ENCODE measurements at regions not wholly inside any gene's neighbourhood (a gene's known extent, or its start where the extent isn't known, plus 50 kb on each side); places are given as distances from the start of the nearest gene placed in this dataset.

DNA sequence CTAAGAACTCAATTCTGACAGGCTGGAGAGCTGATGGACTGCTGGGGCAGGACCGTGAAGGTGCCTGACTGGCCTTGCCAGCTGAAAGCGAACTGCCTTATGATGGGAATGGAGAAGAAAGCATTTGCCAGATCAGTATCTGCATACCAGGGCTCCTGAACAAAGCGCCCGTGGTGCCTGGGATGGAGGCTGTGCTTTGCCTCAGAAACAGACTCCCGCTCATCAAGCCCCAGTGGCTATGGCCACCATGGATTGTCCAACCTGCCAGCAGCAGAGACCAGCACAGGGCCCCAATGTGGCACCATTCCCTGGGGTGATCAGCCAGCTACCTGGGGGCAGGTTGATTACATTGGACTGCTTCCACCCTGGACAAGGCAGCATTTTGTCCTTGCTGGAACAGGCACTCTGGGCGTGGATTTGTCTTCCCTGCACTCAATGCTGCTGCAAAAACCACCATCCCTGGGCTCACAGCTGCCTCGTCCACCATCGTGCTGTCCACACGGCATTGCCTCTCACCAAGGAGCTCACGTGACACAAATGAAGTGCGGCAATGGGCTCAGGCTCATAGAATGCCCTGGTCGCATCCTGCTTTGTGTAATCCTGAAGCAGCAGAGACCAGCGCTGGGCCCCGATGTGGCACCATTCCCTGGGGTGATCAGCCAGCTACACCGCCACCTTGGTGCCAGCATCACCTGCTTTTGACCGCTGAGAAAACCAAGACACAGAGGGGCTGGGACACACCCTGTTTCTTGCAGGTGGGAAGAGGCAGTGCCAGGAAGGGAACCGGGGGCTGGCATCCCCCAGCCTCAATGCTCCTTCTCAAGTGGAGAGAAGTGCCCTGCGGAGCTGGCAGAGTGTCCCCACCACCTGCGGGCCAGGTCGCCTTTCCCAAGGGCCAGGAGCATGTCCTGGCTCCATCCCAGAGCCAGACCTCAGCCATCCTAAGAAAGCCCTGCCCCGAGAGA is 1367.5 kb downstream of the BRD1 start:
- TF ChIP-seq, protein P1, sequence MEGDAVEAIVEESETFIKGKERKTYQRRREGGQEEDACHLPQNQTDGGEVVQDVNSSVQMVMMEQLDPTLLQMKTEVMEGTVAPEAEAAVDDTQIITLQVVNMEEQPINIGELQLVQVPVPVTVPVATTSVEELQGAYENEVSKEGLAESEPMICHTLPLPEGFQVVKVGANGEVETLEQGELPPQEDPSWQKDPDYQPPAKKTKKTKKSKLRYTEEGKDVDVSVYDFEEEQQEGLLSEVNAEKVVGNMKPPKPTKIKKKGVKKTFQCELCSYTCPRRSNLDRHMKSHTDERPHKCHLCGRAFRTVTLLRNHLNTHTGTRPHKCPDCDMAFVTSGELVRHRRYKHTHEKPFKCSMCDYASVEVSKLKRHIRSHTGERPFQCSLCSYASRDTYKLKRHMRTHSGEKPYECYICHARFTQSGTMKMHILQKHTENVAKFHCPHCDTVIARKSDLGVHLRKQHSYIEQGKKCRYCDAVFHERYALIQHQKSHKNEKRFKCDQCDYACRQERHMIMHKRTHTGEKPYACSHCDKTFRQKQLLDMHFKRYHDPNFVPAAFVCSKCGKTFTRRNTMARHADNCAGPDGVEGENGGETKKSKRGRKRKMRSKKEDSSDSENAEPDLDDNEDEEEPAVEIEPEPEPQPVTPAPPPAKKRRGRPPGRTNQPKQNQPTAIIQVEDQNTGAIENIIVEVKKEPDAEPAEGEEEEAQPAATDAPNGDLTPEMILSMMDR (conservative IDR thresholded peaks at IDR 0.05; ENCODE audit: low read depth in 2 of 2), result no peak
- TF ChIP-seq EZH2 (IDR thresholded peaks at IDR 0.05; ENCODE audit: low read depth, unreplicated experiment) (no peak), POLR2AphosphoS5 (IDR thresholded peaks at IDR 0.05; ENCODE audit: low read depth) (no peak), EZH2phosphoT487 (IDR thresholded peaks at IDR 0.05; ENCODE audit: unreplicated experiment) (no peak), NANOG (IDR thresholded peaks at IDR 0.05; ENCODE audit: borderline replicate concordance) (no peak), CREB1 (CRISPR knock-in tag; IDR thresholded peaks at IDR 0.05; ENCODE audit: low read depth) (no peak), JUNB (IDR thresholded peaks at IDR 0.05; ENCODE audit: unreplicated experiment) (no peak), ZNF114 (CRISPR knock-in tag; IDR thresholded peaks at IDR 0.05) (no peak), STAT1 (IDR thresholded peaks at IDR 0.05; ENCODE audit: unreplicated experiment) (no peak), ZNF331 (CRISPR knock-in tag; IDR thresholded peaks at IDR 0.05; ENCODE audit: low read depth) (no peak)
- TF ChIP-seq, protein P2, sequence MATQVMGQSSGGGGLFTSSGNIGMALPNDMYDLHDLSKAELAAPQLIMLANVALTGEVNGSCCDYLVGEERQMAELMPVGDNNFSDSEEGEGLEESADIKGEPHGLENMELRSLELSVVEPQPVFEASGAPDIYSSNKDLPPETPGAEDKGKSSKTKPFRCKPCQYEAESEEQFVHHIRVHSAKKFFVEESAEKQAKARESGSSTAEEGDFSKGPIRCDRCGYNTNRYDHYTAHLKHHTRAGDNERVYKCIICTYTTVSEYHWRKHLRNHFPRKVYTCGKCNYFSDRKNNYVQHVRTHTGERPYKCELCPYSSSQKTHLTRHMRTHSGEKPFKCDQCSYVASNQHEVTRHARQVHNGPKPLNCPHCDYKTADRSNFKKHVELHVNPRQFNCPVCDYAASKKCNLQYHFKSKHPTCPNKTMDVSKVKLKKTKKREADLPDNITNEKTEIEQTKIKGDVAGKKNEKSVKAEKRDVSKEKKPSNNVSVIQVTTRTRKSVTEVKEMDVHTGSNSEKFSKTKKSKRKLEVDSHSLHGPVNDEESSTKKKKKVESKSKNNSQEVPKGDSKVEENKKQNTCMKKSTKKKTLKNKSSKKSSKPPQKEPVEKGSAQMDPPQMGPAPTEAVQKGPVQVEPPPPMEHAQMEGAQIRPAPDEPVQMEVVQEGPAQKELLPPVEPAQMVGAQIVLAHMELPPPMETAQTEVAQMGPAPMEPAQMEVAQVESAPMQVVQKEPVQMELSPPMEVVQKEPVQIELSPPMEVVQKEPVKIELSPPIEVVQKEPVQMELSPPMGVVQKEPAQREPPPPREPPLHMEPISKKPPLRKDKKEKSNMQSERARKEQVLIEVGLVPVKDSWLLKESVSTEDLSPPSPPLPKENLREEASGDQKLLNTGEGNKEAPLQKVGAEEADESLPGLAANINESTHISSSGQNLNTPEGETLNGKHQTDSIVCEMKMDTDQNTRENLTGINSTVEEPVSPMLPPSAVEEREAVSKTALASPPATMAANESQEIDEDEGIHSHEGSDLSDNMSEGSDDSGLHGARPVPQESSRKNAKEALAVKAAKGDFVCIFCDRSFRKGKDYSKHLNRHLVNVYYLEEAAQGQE (IDR thresholded peaks at IDR 0.05; ENCODE audit: unreplicated experiment), result no peak
- TF ChIP-seq, protein P3, sequence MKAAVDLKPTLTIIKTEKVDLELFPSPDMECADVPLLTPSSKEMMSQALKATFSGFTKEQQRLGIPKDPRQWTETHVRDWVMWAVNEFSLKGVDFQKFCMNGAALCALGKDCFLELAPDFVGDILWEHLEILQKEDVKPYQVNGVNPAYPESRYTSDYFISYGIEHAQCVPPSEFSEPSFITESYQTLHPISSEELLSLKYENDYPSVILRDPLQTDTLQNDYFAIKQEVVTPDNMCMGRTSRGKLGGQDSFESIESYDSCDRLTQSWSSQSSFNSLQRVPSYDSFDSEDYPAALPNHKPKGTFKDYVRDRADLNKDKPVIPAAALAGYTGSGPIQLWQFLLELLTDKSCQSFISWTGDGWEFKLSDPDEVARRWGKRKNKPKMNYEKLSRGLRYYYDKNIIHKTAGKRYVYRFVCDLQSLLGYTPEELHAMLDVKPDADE (IDR thresholded peaks at IDR 0.05), result no peak
- TF ChIP-seq, protein P4, sequence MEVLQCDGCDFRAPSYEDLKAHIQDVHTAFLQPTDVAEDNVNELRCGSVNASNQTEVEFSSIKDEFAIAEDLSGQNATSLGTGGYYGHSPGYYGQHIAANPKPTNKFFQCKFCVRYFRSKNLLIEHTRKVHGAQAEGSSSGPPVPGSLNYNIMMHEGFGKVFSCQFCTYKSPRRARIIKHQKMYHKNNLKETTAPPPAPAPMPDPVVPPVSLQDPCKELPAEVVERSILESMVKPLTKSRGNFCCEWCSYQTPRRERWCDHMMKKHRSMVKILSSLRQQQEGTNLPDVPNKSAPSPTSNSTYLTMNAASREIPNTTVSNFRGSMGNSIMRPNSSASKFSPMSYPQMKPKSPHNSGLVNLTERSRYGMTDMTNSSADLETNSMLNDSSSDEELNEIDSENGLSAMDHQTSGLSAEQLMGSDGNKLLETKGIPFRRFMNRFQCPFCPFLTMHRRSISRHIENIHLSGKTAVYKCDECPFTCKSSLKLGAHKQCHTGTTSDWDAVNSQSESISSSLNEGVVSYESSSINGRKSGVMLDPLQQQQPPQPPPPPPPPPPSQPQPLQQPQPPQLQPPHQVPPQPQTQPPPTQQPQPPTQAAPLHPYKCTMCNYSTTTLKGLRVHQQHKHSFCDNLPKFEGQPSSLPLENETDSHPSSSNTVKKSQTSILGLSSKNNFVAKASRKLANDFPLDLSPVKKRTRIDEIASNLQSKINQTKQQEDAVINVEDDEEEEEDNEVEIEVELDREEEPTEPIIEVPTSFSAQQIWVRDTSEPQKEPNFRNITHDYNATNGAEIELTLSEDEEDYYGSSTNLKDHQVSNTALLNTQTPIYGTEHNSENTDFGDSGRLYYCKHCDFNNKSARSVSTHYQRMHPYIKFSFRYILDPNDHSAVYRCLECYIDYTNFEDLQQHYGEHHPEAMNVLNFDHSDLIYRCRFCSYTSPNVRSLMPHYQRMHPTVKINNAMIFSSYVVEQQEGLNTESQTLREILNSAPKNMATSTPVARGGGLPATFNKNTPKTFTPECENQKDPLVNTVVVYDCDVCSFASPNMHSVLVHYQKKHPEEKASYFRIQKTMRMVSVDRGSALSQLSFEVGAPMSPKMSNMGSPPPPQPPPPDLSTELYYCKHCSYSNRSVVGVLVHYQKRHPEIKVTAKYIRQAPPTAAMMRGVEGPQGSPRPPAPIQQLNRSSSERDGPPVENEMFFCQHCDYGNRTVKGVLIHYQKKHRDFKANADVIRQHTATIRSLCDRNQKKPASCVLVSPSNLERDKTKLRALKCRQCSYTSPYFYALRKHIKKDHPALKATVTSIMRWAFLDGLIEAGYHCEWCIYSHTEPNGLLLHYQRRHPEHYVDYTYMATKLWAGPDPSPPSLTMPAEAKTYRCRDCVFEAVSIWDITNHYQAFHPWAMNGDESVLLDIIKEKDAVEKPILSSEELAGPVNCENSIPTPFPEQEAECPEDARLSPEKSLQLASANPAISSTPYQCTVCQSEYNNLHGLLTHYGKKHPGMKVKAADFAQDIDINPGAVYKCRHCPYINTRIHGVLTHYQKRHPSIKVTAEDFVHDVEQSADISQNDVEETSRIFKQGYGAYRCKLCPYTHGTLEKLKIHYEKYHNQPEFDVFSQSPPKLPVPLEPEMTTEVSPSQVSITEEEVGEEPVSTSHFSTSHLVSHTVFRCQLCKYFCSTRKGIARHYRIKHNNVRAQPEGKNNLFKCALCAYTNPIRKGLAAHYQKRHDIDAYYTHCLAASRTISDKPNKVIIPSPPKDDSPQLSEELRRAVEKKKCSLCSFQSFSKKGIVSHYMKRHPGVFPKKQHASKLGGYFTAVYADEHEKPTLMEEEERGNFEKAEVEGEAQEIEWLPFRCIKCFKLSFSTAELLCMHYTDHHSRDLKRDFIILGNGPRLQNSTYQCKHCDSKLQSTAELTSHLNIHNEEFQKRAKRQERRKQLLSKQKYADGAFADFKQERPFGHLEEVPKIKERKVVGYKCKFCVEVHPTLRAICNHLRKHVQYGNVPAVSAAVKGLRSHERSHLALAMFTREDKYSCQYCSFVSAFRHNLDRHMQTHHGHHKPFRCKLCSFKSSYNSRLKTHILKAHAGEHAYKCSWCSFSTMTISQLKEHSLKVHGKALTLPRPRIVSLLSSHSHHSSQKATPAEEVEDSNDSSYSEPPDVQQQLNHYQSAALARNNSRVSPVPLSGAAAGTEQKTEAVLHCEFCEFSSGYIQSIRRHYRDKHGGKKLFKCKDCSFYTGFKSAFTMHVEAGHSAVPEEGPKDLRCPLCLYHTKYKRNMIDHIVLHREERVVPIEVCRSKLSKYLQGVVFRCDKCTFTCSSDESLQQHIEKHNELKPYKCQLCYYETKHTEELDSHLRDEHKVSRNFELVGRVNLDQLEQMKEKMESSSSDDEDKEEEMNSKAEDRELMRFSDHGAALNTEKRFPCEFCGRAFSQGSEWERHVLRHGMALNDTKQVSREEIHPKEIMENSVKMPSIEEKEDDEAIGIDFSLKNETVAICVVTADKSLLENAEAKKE (CRISPR knock-in tag; IDR thresholded peaks at IDR 0.05), result no peak

Measured in GM23338 (cell line).